ENCODE measurements at regions not wholly inside any gene's neighbourhood (a gene's known extent, or its start where the extent isn't known, plus 50 kb on each side); places are given as distances from the start of the nearest gene placed in this dataset.

DNA sequence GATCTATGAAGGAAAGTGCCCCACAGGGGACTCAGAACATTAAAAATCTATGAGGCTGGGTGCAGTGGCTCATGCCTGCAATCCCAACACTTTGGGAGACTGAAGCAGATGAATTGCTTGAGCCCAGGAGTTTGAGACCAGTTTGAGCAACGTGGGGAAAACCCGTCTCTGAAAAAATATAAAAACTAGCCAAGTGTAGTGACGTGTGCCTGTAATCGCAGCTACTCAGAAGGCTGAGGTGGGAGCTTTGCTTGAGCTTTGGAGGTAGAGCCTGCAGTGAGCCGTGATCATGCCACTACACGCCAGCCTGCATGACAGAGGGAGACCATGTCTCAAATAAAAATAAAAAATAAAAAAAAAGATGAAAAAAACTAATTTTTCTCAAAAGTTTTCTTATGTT lies 1070.6 kb downstream of the PCDH9 start:
- ChIA-PET POLR2A (interaction anchor here (1.3 to 1.6 kb wide), 2 partner anchors 21 to 61 kb away, joined by 3 to 4 read pairs; no protein-coding TSS in a partner anchor), RAD21 (ENCODE audit: unreplicated experiment) (interaction anchor here (1.1 to 1.8 kb wide), 3 partner anchors 19 to 23 kb away, joined by 3 to 6 read pairs (median 5); no protein-coding TSS in a partner anchor), CTCF (interaction anchor here (1.8 to 2.2 kb wide), 2 partner anchors 20 to 24 kb away, joined by 4 to 7 read pairs; no protein-coding TSS in a partner anchor), SMC1A (ENCODE audit: uncharacterized antibody, unreplicated experiment) (interaction anchor here (0.6 to 3.1 kb wide), 8 partner anchors 8 to 1259 kb away, joined by 3 to 15 read pairs (median 4); no protein-coding TSS in a partner anchor)
- FAIRE-seq (no peak), ATAC-seq (peak; percentile 94), DNase-seq (ENCODE audit: low read depth, low spot score) (no peak)
- no peaks in the 10 kb centered on the region for H4K20me1 ChIP-seq (ENCODE audit: control insufficient read depth, insufficient read depth)
- H3K79me2 ChIP-seq (ENCODE audit: control insufficient read depth, insufficient read depth, low read length), result no peaks in the 10 kb centered on the region
- in situ Hi-C loops (cut with MboI), result no loop called here
- no peak overlapping the region for H3K27ac ChIP-seq (ENCODE audit: control insufficient read depth, insufficient read depth)
- 0% methylated on average over 6 of the region's 6 CpGs for WGBS (ENCODE audit: insufficient coverage, insufficient replicate concordance, low lambda C conversion rate, missing lambda C conversion rate)
- no peak overlapping the region for H3K4me3 ChIP-seq
- H3K27me3 ChIP-seq (replicated peaks in 1 of 2; ENCODE audit: control insufficient read depth in 2 of 2, insufficient read depth in 2 of 2, low read length in 1 of 2), result no peaks in the 10 kb centered on the region
- intact Hi-C loops (cut with micrococcal nuclease; ENCODE audit: unreplicated experiment), result no loop called here
- no TSS peak for BruUV-seq (replicated peaks)
- no peaks in the 10 kb centered on the region for H3K9me3 ChIP-seq (replicated peaks; ENCODE audit: control insufficient read depth, insufficient read depth, low read length)
- peak overlapping the region; percentile 29; the same call in 1 of the 2 replicates for H2AFZ ChIP-seq (ENCODE audit: control insufficient read depth, low read depth, low read length)
- no peak overlapping the region for H3K4me2 ChIP-seq (ENCODE audit: control insufficient read depth, insufficient read depth)
- H3K36me3 ChIP-seq (ENCODE audit: control insufficient read depth in 2 of 2, insufficient read depth in 2 of 2, low read length in 1 of 2), result no peaks in the 10 kb centered on the region
- no peaks in the 10 kb centered on the region for H3K4me1 ChIP-seq (ENCODE audit: control insufficient read depth, insufficient read depth, low read length)
- H3K9ac ChIP-seq (ENCODE audit: control insufficient read depth, insufficient read depth, low read length), result no peak overlapping the region
- TF ChIP-seq TAF1 (IDR thresholded peaks at IDR 0.05; ENCODE audit: borderline replicate concordance, low read depth, low read length) (no peak), KAT2A (conservative IDR thresholded peaks at IDR 0.05; ENCODE audit: control insufficient read depth, low read depth, low read length) (no peak), NFXL1 (IDR thresholded peaks at IDR 0.05; ENCODE audit: borderline replicate concordance) (no peak), HSF1 (IDR thresholded peaks at IDR 0.05; ENCODE audit: low read depth, low read length) (no peak), CHD4 (IDR thresholded peaks at IDR 0.05) (no peak), NBN (IDR thresholded peaks at IDR 0.05) (no peak), SP1 (IDR thresholded peaks at IDR 0.05; ENCODE audit: low read depth, low read length) (no peak), ZNF592 (IDR thresholded peaks at IDR 0.05) (no peak), RELB (IDR thresholded peaks at IDR 0.05; ENCODE audit: low read depth) (no peak), MXI1 (IDR thresholded peaks at IDR 0.05; ENCODE audit: low read depth, low read length) (no peak), YY1 (IDR thresholded peaks at IDR 0.05; ENCODE audit: low read depth, low read length) (no peak), MTA3 (IDR thresholded peaks at IDR 0.05; ENCODE audit: borderline replicate concordance, low read length) (no peak), NR2F1 (conservative IDR thresholded peaks at IDR 0.05) (no peak), JUNB (IDR thresholded peaks at IDR 0.05) (no peak)
- TF ChIP-seq, protein P1, sequence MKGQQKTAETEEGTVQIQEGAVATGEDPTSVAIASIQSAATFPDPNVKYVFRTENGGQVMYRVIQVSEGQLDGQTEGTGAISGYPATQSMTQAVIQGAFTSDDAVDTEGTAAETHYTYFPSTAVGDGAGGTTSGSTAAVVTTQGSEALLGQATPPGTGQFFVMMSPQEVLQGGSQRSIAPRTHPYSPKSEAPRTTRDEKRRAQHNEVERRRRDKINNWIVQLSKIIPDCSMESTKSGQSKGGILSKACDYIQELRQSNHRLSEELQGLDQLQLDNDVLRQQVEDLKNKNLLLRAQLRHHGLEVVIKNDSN (IDR thresholded peaks at IDR 0.05; ENCODE audit: borderline replicate concordance, extremely low read length, insufficient read depth, low read depth, low read length), result no peak
- TF ChIP-seq, protein P2, sequence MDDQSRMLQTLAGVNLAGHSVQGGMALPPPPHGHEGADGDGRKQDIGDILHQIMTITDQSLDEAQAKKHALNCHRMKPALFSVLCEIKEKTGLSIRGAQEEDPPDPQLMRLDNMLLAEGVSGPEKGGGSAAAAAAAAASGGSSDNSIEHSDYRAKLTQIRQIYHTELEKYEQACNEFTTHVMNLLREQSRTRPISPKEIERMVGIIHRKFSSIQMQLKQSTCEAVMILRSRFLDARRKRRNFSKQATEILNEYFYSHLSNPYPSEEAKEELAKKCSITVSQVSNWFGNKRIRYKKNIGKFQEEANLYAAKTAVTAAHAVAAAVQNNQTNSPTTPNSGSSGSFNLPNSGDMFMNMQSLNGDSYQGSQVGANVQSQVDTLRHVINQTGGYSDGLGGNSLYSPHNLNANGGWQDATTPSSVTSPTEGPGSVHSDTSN (IDR thresholded peaks at IDR 0.05; ENCODE audit: insufficient replicate concordance, low read depth, low read length), result no peak
